OCI-LY7 (cell line): ENCODE measurements at regions not wholly inside any gene's neighbourhood (a gene's known extent, or its start where the extent isn't known, plus 50 kb on each side); places are given as distances from the start of the nearest gene placed in this dataset.

Source experiments
- BruUV-seq: library from RNA; stranded (reverse); fragments of 400-500 nt; replicated peaks from 2 replicates; lab custom pipeline; 2021; lab: Mats Ljungman, UMichigan
- CTCF ChIA-PET: fragments of 300-600 bp; sonication (Branson Sonifier 250); formaldehyde crosslinking; loops from one replicate; lab custom pipeline; 2022; ENCODE audit warnings: antibody characterized with exemption; ENCODE audit not compliant: unreplicated experiment; lab: Charles Lee
- POLR2A ChIA-PET: fragments of 300-600 bp; sonication (Branson Sonifier 250); formaldehyde crosslinking; loops from one replicate; lab custom pipeline; 2022; ENCODE audit warnings: antibody characterized with exemption; lab: Charles Lee
- DNase-seq: peaks from one replicate; pipeline ENCODE4 v3.0.0-alpha.2; 2015; ENCODE audit warnings: low spot score
- H2AFZ ChIP-seq: fragments of 200-600 bp; sonication (generic), shearing (Covaris generic); 2 replicates; pipeline ENCODE4 v1.6.1; 2014; ENCODE audit warnings: mild to moderate bottlenecking, antibody characterized with exemption, low read length, moderate library complexity
- H3K27ac ChIP-seq: fragments of 200-600 bp; sonication (generic); 2 replicates; pipeline ENCODE4 v1.5.1; 2014; ENCODE audit warnings: mixed run types, low read depth, mild to moderate bottlenecking, moderate library complexity, low read length, inconsistent platforms; ENCODE audit not compliant: poor library complexity, severe bottlenecking
- H3K36me3 ChIP-seq: fragments of 200-600 bp; sonication (generic); 2 replicates; pipeline ENCODE4 v1.6.1; 2014; ENCODE audit warnings: mild to moderate bottlenecking, antibody characterized with exemption, low read length, moderate library complexity, mixed read lengths; ENCODE audit not compliant: insufficient read depth
- H3K4me1 ChIP-seq: fragments of 200-600 bp; sonication (generic); 2 replicates; pipeline ENCODE4 v1.5.1; 2014; ENCODE audit warnings: mild to moderate bottlenecking, low read length; ENCODE audit not compliant: insufficient read depth, poor library complexity, severe bottlenecking
- H3K4me2 ChIP-seq: fragments of 200-600 bp; sonication (generic); 2 replicates; pipeline ENCODE4 v1.6.1; 2014; ENCODE audit warnings: mild to moderate bottlenecking, low read length
- H3K4me3 ChIP-seq: fragments of 200-600 bp; sonication (generic); 2 replicates; pipeline ENCODE4 v1.5.1; 2014; ENCODE audit warnings: mild to moderate bottlenecking, low read depth, low read length; ENCODE audit not compliant: poor library complexity, severe bottlenecking
- H3K79me2 ChIP-seq: fragments of 200-600 bp; sonication (generic); 2 replicates; pipeline ENCODE4 v1.6.1; 2016; ENCODE audit warnings: low read depth, mild to moderate bottlenecking, low read length, moderate library complexity, mixed read lengths; ENCODE audit not compliant: insufficient read depth
- H3K9me2 ChIP-seq: fragments of 200-600 bp; sonication (generic); 2 replicates; pipeline ENCODE4 v1.6.1; 2016; ENCODE audit warnings: mild to moderate bottlenecking, low read length, mixed read lengths; ENCODE audit not compliant: insufficient read depth
- H3K9me3 ChIP-seq: fragments of 200-600 bp; sonication (generic); 2 replicates; pipeline ENCODE4 v1.6.1; 2014; ENCODE audit warnings: mild to moderate bottlenecking, mixed run types, low read length, mixed read lengths
- H4K20me1 ChIP-seq: fragments of 200-600 bp; sonication (generic); 2 replicates; pipeline ENCODE4 v1.6.1; 2014; ENCODE audit warnings: mild to moderate bottlenecking, antibody characterized with exemption, low read length, moderate library complexity, mixed read lengths; ENCODE audit not compliant: insufficient read depth
- CTCF ChIP-seq: fragments of 200-600 bp; sonication (generic); conservative IDR thresholded peaks from 2 replicates; pipeline ENCODE4 v1.5.1; 2014; ENCODE audit warnings: mild to moderate bottlenecking, antibody characterized with exemption, low read length, moderate library complexity, mixed read lengths
- EZH2phosphoT487 ChIP-seq: fragments of 200-600 bp; sonication (generic); IDR thresholded peaks from 2 replicates; pipeline ENCODE4 v1.6.1; 2018; ENCODE audit warnings: low read depth, borderline replicate concordance, mild to moderate bottlenecking, mixed run types, antibody characterized with exemption, low read length, moderate library complexity, mixed read lengths
- intact Hi-C: fragments of 100-400 bp; cut with micrococcal nuclease; formaldehyde crosslinking; loops from one replicate; pipeline ENCODE4 v1.10.0; 2022; ENCODE audit not compliant: unreplicated experiment

- H3K36me3 ChIP-seq = no peaks in the 10 kb centered on the region
- no peaks in the 10 kb centered on the region for H3K4me1 ChIP-seq
- no peak for DNase-seq
- H3K79me2 ChIP-seq = no peaks in the 10 kb centered on the region
- no peaks in the 10 kb centered on the region for H3K9me3 ChIP-seq
- TF ChIP-seq EZH2phosphoT487 (no peak), CTCF (no peak)
- CTCF ChIA-PET = no interaction called here
- POLR2A ChIA-PET = interaction anchor here (1.2 kb wide), 1 partner anchor 1014 kb away, joined by 3 read pairs; no protein-coding TSS in a partner anchor
- H3K9me2 ChIP-seq = no peaks in the 10 kb centered on the region
- BruUV-seq = no TSS peak
- H3K27ac ChIP-seq = no peak overlapping the region
- H4K20me1 ChIP-seq = no peaks in the 10 kb centered on the region
- H3K4me3 ChIP-seq = no peak overlapping the region
- H3K4me2 ChIP-seq = no peak overlapping the region
- H2AFZ ChIP-seq = no peak overlapping the region
- intact Hi-C loops = no loop called here
These were observed 81.4 kb downstream of the ACAA2 start for GRCh38 chr18:49731860-49732311.

GRCh38 chr18:49731421-49731841 is 81.9 kb downstream of the ACAA2 start:
- no peak overlapping the region for H3K4me2 ChIP-seq

More at GRCh38 chr18:49731421-49731841, 81.9 kb downstream of the ACAA2 start:
- TF ChIP-seq EZH2phosphoT487 = no peak
- no peak for TF ChIP-seq CTCF
- Histone ChIP-seq H2AFZ (no peak overlapping the region), H3K27ac (no peak overlapping the region), H3K36me3 (no peaks in the 10 kb centered on the region), H3K9me3 (no peaks in the 10 kb centered on the region), H3K4me3 (no peak overlapping the region), H3K79me2 (no peaks in the 10 kb centered on the region), H3K9me2 (no peaks in the 10 kb centered on the region), H3K4me1 (no peaks in the 10 kb centered on the region), H4K20me1 (no peaks in the 10 kb centered on the region)
- intact Hi-C loops = no loop called here
- CTCF ChIA-PET = no interaction called here
- no TSS peak for BruUV-seq
- POLR2A ChIA-PET = interaction anchor here (1.2 kb wide), 1 partner anchor 1015 kb away, joined by 3 read pairs; no protein-coding TSS in a partner anchor
- no peak for DNase-seq
